ENCODE measurements at regions not wholly inside any gene's neighbourhood (a gene's known extent, or its start where the extent isn't known, plus 50 kb on each side); places are given as distances from the start of the nearest gene placed in this dataset.

DNA sequence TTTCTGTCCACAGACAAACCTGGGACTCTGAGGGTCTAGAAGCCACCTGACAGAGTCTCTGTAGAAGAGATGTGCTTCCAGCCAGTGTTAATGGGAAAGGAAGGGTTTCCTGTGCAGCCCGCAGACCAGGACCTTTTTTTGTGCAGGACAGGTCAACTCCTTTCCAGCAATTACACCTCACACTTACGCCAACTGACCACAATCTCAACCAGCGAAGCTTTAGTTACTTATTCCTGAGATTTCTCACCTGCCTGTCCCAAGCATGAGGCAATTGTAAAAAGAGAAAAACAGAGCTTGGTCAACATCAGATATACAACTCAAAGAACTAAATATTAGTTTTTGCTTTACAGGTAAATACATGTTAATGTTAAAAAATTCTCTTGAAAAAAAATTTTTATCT lies 393.8 kb upstream of the ID4 start:
- intact Hi-C loops (cut with DNase I, micrococcal nuclease) = no loop called here
- Histone ChIP-seq H3K4me1 (ENCODE audit: insufficient read depth, low read length) (no peaks in the 10 kb centered on the region), H3K4me3 (ENCODE audit: low read length) (no peak overlapping the region), H3K9me3 (ENCODE audit: control insufficient read depth in 1 of 2, insufficient read depth in 1 of 2, low read length in 2 of 2) (peaks cover 0 to 3% of the 10 kb centered on the region in 2 experiments), H3K27ac (ENCODE audit: low read depth in 1 of 2, low read length in 2 of 2) (no peak overlapping the region), H3K36me3 (ENCODE audit: insufficient read depth, low read length) (no peaks in the 10 kb centered on the region), H3K27me3 (ENCODE audit: control insufficient read depth in 1 of 2, insufficient read depth in 2 of 2, low read length in 2 of 2) (no peaks in the 10 kb centered on the region)
- CTCF ChIA-PET = interaction anchor here (1.4 kb wide), 1 partner anchor 13 kb away, joined by 3 read pairs; no protein-coding TSS in a partner anchor
- TF ChIP-seq, protein P1, sequence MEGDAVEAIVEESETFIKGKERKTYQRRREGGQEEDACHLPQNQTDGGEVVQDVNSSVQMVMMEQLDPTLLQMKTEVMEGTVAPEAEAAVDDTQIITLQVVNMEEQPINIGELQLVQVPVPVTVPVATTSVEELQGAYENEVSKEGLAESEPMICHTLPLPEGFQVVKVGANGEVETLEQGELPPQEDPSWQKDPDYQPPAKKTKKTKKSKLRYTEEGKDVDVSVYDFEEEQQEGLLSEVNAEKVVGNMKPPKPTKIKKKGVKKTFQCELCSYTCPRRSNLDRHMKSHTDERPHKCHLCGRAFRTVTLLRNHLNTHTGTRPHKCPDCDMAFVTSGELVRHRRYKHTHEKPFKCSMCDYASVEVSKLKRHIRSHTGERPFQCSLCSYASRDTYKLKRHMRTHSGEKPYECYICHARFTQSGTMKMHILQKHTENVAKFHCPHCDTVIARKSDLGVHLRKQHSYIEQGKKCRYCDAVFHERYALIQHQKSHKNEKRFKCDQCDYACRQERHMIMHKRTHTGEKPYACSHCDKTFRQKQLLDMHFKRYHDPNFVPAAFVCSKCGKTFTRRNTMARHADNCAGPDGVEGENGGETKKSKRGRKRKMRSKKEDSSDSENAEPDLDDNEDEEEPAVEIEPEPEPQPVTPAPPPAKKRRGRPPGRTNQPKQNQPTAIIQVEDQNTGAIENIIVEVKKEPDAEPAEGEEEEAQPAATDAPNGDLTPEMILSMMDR (IDR thresholded peaks at IDR 0.05) = no peak
- Mint-ChIP-seq H3K9me3 (peaks cover 2% of the 10 kb centered on the region), H3K27me3 (no peaks in the 10 kb centered on the region), H3K36me3 (ENCODE audit: low read depth) (no peaks in the 10 kb centered on the region), H3K27ac (no peak overlapping the region), H3K4me1 (ENCODE audit: low read depth) (no peaks in the 10 kb centered on the region), H3K4me3 (no peak overlapping the region)
- POLR2A ChIA-PET = no interaction called here
- DNase-seq (no peak), ATAC-seq (ENCODE audit: poor library complexity) (no peak)

DNA sequence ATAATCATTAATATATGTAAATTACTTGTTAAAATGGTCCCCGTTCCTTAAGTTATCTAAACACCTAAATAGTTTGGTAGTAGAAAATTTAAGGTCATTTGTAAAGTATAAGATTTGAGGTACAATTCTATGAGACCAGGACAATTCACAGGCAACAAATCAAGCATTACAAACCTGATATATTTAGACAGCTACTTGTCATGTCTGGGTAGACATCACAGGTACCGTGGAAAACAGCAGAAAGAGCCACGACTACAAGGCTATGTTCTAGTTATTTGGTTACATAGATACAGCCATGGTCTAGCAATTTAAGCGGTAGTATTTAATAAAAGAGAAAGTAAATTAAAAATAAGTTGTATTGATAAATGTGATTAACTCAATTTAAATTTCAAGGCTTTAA lies 393.1 kb upstream of the ID4 start:
- TF ChIP-seq, protein P1 (IDR thresholded peaks at IDR 0.05) = no peak
- DNase-seq (no peak), ATAC-seq (ENCODE audit: poor library complexity) (no peak)
- no peak overlapping the region for H3K27ac Mint-ChIP-seq
- peaks cover 4% of the 10 kb centered on the region for H3K9me3 Mint-ChIP-seq
- ChIA-PET POLR2A (no interaction called here), CTCF (no interaction called here)
- H3K27me3 ChIP-seq (ENCODE audit: control insufficient read depth in 1 of 2, insufficient read depth in 2 of 2, low read length in 2 of 2) = no peaks in the 10 kb centered on the region
- no peaks in the 10 kb centered on the region for H3K36me3 ChIP-seq (ENCODE audit: insufficient read depth, low read length)
- H3K4me3 ChIP-seq (ENCODE audit: low read length) = no peak overlapping the region
- no peak overlapping the region for H3K4me3 Mint-ChIP-seq
- no peaks in the 10 kb centered on the region for H3K4me1 Mint-ChIP-seq (ENCODE audit: low read depth)
- intact Hi-C loops (cut with DNase I, micrococcal nuclease) = no loop called here
- no peaks in the 10 kb centered on the region for H3K36me3 Mint-ChIP-seq (ENCODE audit: low read depth)
- H3K27me3 Mint-ChIP-seq = no peaks in the 10 kb centered on the region
- no peaks in the 10 kb centered on the region for H3K4me1 ChIP-seq (ENCODE audit: insufficient read depth, low read length)
- peaks cover 0 to 3% of the 10 kb centered on the region in 2 experiments for H3K9me3 ChIP-seq (ENCODE audit: control insufficient read depth in 1 of 2, insufficient read depth in 1 of 2, low read length in 2 of 2)
- H3K27ac ChIP-seq (ENCODE audit: low read depth in 1 of 2, low read length in 2 of 2) = no peak overlapping the region

DNA sequence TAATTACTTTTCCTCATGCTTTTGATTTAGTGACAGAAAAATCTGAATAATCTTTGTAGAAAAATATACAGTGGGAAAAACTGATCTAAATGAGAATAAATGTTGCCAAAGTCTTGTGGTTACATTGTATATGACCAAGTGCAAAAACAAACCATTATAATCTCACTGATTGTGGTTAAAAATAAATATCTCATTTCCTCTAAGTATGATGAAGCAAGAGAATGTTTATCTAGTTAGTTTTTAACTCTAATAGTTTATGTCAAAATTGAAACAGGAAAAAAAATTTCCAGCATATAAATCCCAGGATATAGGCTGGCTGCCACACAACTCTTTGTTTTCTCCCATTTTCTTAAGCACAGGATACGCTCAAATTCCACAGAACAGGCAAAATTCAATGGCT lies 392.7 kb upstream of the ID4 start:
- Mint-ChIP-seq H3K36me3 (ENCODE audit: low read depth) (no peaks in the 10 kb centered on the region), H3K4me3 (no peak overlapping the region), H3K27me3 (no peaks in the 10 kb centered on the region), H3K27ac (no peak overlapping the region), H3K4me1 (ENCODE audit: low read depth) (no peaks in the 10 kb centered on the region), H3K9me3 (peaks cover 4% of the 10 kb centered on the region)
- Histone ChIP-seq H3K36me3 (ENCODE audit: insufficient read depth, low read length) (no peaks in the 10 kb centered on the region), H3K27ac (ENCODE audit: low read depth in 1 of 2, low read length in 2 of 2) (no peak overlapping the region), H3K27me3 (ENCODE audit: control insufficient read depth in 1 of 2, insufficient read depth in 2 of 2, low read length in 2 of 2) (no peaks in the 10 kb centered on the region), H3K9me3 (ENCODE audit: control insufficient read depth in 1 of 2, insufficient read depth in 1 of 2, low read length in 2 of 2) (peaks cover 0 to 3% of the 10 kb centered on the region in 2 experiments), H3K4me3 (ENCODE audit: low read length) (no peak overlapping the region), H3K4me1 (ENCODE audit: insufficient read depth, low read length) (no peaks in the 10 kb centered on the region)
- ChIA-PET CTCF (no interaction called here), POLR2A (no interaction called here)
- ATAC-seq (ENCODE audit: poor library complexity) (no peak), DNase-seq (no peak)
- intact Hi-C loops (cut with DNase I, micrococcal nuclease) = no loop called here
- TF ChIP-seq, protein P1 (IDR thresholded peaks at IDR 0.05) = no peak

Data from CD4-positive, alpha-beta T cell (primary cell).